Tibial nerve (tissue), 4 donors: ENCODE measurements at regions not wholly inside any gene's neighbourhood (a gene's known extent, or its start where the extent isn't known, plus 50 kb on each side); places are given as distances from the start of the nearest gene placed in this dataset.

ENCODE experiments used
- DNase-seq, 2 donors: peaks; one replicate each; pipeline ENCODE4 v3.0.0-alpha.2; 2019; ENCODE audit warnings: low spot score in 2 of 2
- H3K27ac ChIP-seq, 4 donors: fragments of 200-600 bp; sonication (generic) in 3 of 4; one replicate each; pipeline ENCODE4 v1.5.1; 2017 to 2019; ENCODE audit warnings: mild to moderate bottlenecking in 1 of 4
- H3K27me3 ChIP-seq, 2 donors: fragments of 200-600 bp; sonication (generic) in 1 of 2; one replicate each; pipeline versions ENCODE4 v1.5.1 to v1.6.0; 2017 to 2019
- H3K36me3 ChIP-seq, 3 donors: fragments of 200-600 bp; sonication (generic); one replicate each; pipeline ENCODE4 v1.5.1; 2018 to 2019
- H3K4me1 ChIP-seq, 4 donors: fragments of 200-600 bp; sonication (generic) in 3 of 4; one replicate each; pipeline ENCODE4 v1.5.1; 2017 to 2019
- H3K4me3 ChIP-seq, 4 donors: fragments of 200-600 bp; sonication (generic) in 3 of 4; one replicate each; pipeline ENCODE4 v1.5.1; 2017 to 2019; ENCODE audit warnings: mild to moderate bottlenecking in 1 of 4, moderate library complexity in 1 of 4
- H3K9me3 ChIP-seq, 4 donors: fragments of 200-600 bp; sonication (generic) in 3 of 4; one replicate each; pipeline ENCODE4 v1.5.1; 2017 to 2019
- CTCF ChIP-seq, 5 experiments: fragments of 200-600 bp in 3 of 5; fragments of 450-650 bp in 2 of 5; sonication (generic) in 3 of 5; IDR thresholded peaks; one replicate each; pipeline ENCODE4 v1.5.1; 2016 to 2019; ENCODE audit warnings: antibody characterized with exemption in 5 of 5, mild to moderate bottlenecking in 3 of 5, moderate library complexity in 2 of 5
- EP300 ChIP-seq, 2 donors: sonication (generic); formaldehyde crosslinking; IDR thresholded peaks; one replicate each; pipeline ENCODE4 v1.6.1; 2017; ENCODE audit warnings: antibody characterized with exemption in 2 of 2, mild to moderate bottlenecking in 1 of 2
- POLR2A ChIP-seq, 2 donors: fragments of 450-650 bp; IDR thresholded peaks; one replicate each; pipeline ENCODE4 v1.6.1; 2017; ENCODE audit warnings: antibody characterized with exemption in 2 of 2, mild to moderate bottlenecking in 2 of 2, moderate library complexity in 2 of 2
- WGBS, 2 donors: methylation state at CpG; one replicate each; pipeline ENCODE4 v1.1.5; 2018; 5-methylcytosine and 5-hydroxymethylcytosine counted together

GRCh38 chr5:90274216-90274615, 135.3 kb downstream of the CETN3 start:
- H3K4me3 ChIP-seq: no peak overlapping the region
- DNase-seq: no peak
- H3K9me3 ChIP-seq: no peaks in the 10 kb centered on the region
- H3K36me3 ChIP-seq: no peaks in the 10 kb centered on the region
- TF ChIP-seq POLR2A (IDR thresholded peaks at IDR 0.05) (no peak), CTCF (IDR thresholded peaks at IDR 0.05) (no peak), EP300 (IDR thresholded peaks at IDR 0.05) (no peak)
- H3K27me3 ChIP-seq: no peaks in the 10 kb centered on the region
- H3K4me1 ChIP-seq: no peaks in the 10 kb centered on the region
- H3K27ac ChIP-seq: no peak overlapping the region
- 53 to 66% methylated on average over 2 of the region's 2 CpGs for WGBS, 2 donors

- no peaks in the 10 kb centered on the region for H3K36me3 ChIP-seq
- TF ChIP-seq POLR2A (IDR thresholded peaks at IDR 0.05) (no peak), EP300 (IDR thresholded peaks at IDR 0.05) (no peak), CTCF (IDR thresholded peaks at IDR 0.05) (no peak)
- WGBS, 2 donors: 87 to 91% methylated on average over 8 of the region's 8 CpGs
- H3K4me1 ChIP-seq: peaks cover 0 to 4% (median 0%) of the 10 kb centered on the region in 4 donors
- H3K9me3 ChIP-seq: no peaks in the 10 kb centered on the region
- no peak for DNase-seq
- no peak overlapping the region for H3K27ac ChIP-seq
- no peaks in the 10 kb centered on the region for H3K27me3 ChIP-seq
- no peak overlapping the region for H3K4me3 ChIP-seq
Measured at GRCh38 chr5:90267646-90268045, 141.9 kb downstream of the CETN3 start.

GRCh38 chr5:90265545-90265857, 144.1 kb downstream of the CETN3 start:
- WGBS, 2 donors: 5 to 6% methylated on average over 1 of the region's 1 CpG
- H3K4me3 ChIP-seq: no peak overlapping the region
- H3K4me1 ChIP-seq: peaks cover 0 to 4% (median 0%) of the 10 kb centered on the region in 4 donors
- no peak overlapping the region for H3K27ac ChIP-seq
- TF ChIP-seq POLR2A (IDR thresholded peaks at IDR 0.05) (no peak), EP300 (IDR thresholded peaks at IDR 0.05) (no peak), CTCF (IDR thresholded peaks at IDR 0.05) (no peak)
- no peaks in the 10 kb centered on the region for H3K27me3 ChIP-seq
- no peak for DNase-seq
- H3K9me3 ChIP-seq: no peaks in the 10 kb centered on the region
- H3K36me3 ChIP-seq: no peaks in the 10 kb centered on the region

GRCh38 chr5:90264689-90265544, 144.6 kb downstream of the CETN3 start:
- H3K36me3 ChIP-seq: no peaks in the 10 kb centered on the region
- no peaks in the 10 kb centered on the region for H3K9me3 ChIP-seq
- TF ChIP-seq EP300 (IDR thresholded peaks at IDR 0.05): no peak
- peak; percentile 73 to 88 (median 84) for TF ChIP-seq CTCF (IDR thresholded peaks at IDR 0.05)
- H3K4me1 ChIP-seq: peaks cover 0 to 4% (median 0%) of the 10 kb centered on the region in 4 donors
- peak; percentile 17 to 68 for DNase-seq
- 21% methylated on average over 9 of the region's 9 CpGs for WGBS, 2 donors
- H3K27me3 ChIP-seq: no peaks in the 10 kb centered on the region
- H3K4me3 ChIP-seq: no peak overlapping the region
- H3K27ac ChIP-seq: no peak overlapping the region

GRCh38 chr5:90263102-90263820, 146.3 kb downstream of the CETN3 start:
- TF ChIP-seq EP300 (IDR thresholded peaks at IDR 0.05): no peak
- TF ChIP-seq POLR2A (IDR thresholded peaks at IDR 0.05): no peak
- no peak for TF ChIP-seq CTCF (IDR thresholded peaks at IDR 0.05)
- DNase-seq: no peak
- H3K4me1 ChIP-seq: peaks cover 0 to 4% (median 0%) of the 10 kb centered on the region in 4 donors
- no peak overlapping the region for H3K27ac ChIP-seq
- no peaks in the 10 kb centered on the region for H3K9me3 ChIP-seq
- H3K27me3 ChIP-seq: no peaks in the 10 kb centered on the region
- H3K36me3 ChIP-seq: no peaks in the 10 kb centered on the region
- 78 to 80% methylated on average over 12 of the region's 12 CpGs for WGBS, 2 donors
- no peak overlapping the region for H3K4me3 ChIP-seq
